GM08714 (cell line): ENCODE measurements at regions not wholly inside any gene's neighbourhood (a gene's known extent, or its start where the extent isn't known, plus 50 kb on each side); places are given as distances from the start of the nearest gene placed in this dataset.

Experiments used
- H3K4me3 ChIP-seq: fragments of 200-500 bp; sonication (Bioruptor generic); 2 replicates; pipeline ENCODE4 v1.5.1; 2014; ENCODE audit warnings: mild to moderate bottlenecking, low read length, inconsistent platforms
- ZNF274 ChIP-seq: IDR thresholded peaks from 2 replicates; pipeline ENCODE4 v1.6.1; 2012; ENCODE audit warnings: mild to moderate bottlenecking, low read depth, low read length

DNA sequence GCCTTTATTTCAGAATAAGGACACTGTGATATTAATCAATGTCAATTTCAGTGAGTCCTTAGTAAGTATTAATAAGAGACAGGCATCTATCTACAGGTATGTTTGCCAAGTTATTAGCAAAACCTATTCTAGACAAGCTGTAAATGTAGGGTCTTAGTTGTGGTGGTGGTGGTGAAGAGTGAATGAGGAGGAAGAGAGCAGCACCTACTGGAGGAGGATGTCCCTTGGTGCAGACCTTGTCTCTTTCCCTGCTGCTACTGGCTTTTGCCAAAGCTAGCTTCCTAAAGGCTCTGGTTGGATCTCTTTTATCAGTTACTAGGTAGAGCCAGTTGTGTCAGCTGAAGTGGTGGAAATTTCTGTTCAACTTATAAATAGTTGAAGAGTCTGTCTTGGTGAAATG, 304.8 kb upstream of the ATP2B1 start:
- H3K4me3 ChIP-seq: no peak overlapping the region
- TF ChIP-seq ZNF274: no peak

DNA sequence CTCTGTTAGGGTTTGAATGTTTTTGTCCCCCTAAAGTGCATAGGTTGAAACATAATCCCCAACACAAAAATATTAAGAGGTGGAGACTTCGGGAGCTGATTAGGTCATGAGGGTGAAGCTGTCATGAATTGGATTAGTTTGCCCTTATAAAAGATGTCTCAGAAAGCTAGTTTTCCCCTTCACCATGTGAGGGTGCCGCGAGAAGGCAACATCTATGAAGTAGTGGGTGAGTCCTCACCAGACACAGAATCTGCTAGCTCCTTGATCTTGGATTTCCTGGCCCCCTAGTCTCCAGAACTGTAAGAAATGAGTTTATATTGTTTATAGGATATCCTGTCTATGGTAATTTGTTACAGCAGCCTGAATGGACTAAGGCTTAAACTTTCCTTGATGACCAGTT, 301.5 kb upstream of the ATP2B1 start:
- no peak overlapping the region for H3K4me3 ChIP-seq
- TF ChIP-seq ZNF274: no peak

- no peak overlapping the region for H3K4me3 ChIP-seq
- no peak for TF ChIP-seq ZNF274
Measured at GRCh38 chr12:90008277-90008676, 299.6 kb upstream of the ATP2B1 start.

- H3K4me3 ChIP-seq: no peak overlapping the region
- TF ChIP-seq ZNF274: no peak
Measured at GRCh38 chr12:90004319-90005074, 295.9 kb upstream of the ATP2B1 start.

- H3K4me3 ChIP-seq: no peak overlapping the region
- no peak for TF ChIP-seq ZNF274
Measured at GRCh38 chr12:90003688-90004087, 295.1 kb upstream of the ATP2B1 start.

DNA sequence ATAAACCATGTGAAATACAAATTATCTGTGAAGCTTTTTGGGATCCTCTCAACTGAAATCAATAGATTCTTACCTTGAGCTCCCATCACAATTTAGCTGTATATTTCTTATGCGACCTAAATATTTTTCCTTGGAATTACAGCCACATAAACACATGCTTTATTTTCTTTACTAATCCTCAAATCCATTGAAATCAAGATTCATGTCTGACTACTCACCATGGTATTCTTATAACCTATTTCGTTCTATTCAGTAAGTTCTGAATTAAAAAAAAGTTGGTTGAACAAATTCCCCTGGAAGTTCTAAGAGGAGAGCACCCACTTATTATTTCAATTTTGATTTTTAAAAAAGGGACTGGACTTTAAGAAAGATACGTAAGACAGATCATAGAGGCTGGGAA, 292.1 kb upstream of the ATP2B1 start:
- H3K4me3 ChIP-seq: no peak overlapping the region
- TF ChIP-seq ZNF274: no peak

DNA sequence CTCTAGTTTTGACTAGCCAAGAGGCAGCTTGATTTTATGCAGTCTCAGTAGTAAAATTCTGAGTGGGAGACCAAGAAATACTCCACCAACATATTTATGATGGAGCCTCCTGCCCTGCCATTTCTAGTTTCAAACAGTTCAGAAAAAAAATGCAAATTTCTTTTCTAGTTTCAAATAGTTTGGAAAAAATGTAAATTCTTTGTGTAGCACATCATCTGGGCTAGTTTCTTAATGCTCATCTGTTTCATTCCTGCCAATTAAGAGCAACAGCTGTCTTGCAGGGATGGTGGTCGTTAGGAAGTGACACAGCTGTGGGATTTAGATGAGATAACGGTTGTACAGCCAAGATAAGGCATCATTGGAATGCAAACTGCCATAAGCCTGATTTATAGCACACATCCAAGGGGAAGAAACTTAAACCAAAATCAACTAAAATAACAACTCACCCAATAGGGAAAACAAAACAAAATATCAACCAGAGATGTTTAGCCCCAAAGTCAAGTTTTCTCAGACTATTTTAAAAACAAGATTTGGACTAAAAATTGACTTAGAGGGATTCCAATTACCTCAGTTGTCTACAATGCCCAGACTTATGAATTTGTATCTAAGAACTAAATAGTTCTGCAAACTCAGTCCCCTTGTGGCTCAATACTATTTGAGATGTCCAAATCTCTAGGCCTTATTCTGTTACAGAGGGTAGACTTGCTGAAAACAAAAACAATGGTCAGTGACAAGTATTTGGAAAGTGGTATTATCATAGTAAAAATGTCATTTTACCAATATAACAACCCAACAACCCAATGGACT, 291.3 kb upstream of the ATP2B1 start:
- TF ChIP-seq ZNF274: no peak
- no peak overlapping the region for H3K4me3 ChIP-seq

DNA sequence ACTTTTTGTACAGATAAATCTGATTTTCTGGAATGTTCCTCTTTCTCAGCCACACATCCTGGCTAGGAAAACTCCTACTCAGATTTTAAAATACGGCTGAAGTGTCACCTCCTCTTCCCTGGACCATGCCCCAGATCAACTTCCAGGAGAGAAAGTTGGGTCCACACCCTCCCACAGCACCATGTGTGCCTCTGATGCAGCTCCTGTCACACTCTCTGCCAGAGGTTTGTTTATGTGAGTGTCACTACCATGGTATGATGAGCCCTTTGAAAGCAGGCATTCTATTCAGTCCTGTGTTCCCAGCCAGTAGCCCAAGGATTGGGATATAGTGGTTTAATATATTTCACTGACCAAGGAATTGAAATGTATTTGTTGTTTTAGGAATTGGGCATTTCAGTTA, 287.2 kb upstream of the ATP2B1 start:
- no peak overlapping the region for H3K4me3 ChIP-seq
- TF ChIP-seq ZNF274: no peak

DNA sequence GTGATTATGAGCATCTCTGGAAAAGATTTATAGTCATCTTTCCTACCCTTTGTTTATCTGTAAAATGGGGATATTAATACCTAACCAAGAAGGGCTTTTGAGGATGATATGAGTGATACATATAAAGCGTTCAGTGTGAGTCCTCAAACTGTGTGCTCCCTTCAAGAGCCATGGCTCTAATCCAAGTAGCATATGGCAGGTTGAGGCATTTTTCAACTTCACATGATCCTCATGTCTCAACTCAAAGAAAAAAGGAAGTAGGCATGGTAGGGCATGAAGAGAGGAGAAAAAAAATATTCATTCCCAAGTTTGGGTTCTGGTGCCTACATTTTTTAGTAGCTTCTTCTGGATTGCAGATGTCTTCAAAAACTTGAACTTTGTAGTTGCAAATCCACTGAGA, 286.3 kb upstream of the ATP2B1 start:
- TF ChIP-seq ZNF274: no peak
- no peak overlapping the region for H3K4me3 ChIP-seq

- no peak for TF ChIP-seq ZNF274
- H3K4me3 ChIP-seq: no peak overlapping the region
Measured at GRCh38 chr12:89993632-89994031, 285.0 kb upstream of the ATP2B1 start.

- no peak overlapping the region for H3K4me3 ChIP-seq
- TF ChIP-seq ZNF274: no peak
Measured at GRCh38 chr12:89992668-89993451, 284.2 kb upstream of the ATP2B1 start.

DNA sequence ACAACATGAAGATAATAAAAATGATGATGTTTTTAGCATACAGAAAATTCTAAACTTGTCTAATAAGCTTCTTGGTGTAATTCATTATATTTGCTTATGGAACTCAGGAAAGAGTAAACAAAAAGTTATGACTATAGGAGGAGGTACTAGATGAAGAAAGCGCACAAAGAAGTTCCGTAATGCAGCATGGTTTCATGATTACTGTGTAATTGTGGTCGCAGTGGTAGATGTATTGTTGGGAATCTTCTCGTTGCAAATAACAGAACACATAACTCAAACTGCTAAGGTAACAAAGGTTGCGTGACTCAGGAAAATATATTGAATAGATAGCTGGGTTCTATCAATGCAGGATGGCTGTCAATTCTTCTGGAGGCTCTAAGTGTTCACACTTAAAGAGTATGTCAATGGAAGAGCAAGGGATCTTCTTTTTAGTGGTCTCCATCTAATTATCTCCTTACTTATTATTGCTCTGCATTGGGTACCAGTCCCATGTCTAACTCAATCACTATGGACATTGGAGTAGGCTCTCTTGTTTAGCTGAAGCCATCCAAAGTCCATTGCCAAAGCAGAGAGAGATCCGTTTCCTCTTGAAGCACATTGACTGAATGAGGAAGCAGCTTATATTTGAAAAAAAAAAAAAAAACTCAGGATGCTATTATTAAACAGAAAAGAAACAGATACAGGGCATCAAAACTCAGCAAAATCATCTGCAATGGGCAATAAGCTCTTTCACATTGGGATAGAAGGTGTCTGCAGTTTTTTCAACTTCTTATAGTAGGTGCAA, 283.4 kb upstream of the ATP2B1 start:
- no peak for TF ChIP-seq ZNF274
- H3K4me3 ChIP-seq: no peak overlapping the region

GRCh38 chr12:89988188-89988915, 279.7 kb upstream of the ATP2B1 start:
- no peak overlapping the region for H3K4me3 ChIP-seq
- TF ChIP-seq ZNF274: no peak
